GM12873 (cell line): ENCODE measurements at regions not wholly inside any gene's neighbourhood (a gene's known extent, or its start where the extent isn't known, plus 50 kb on each side); places are given as distances from the start of the nearest gene placed in this dataset.

Experiments used
- CTCF ChIP-seq: IDR thresholded peaks from 2 replicates; pipeline ENCODE4 v1.5.1; 2012; ENCODE audit warnings: low read depth, mild to moderate bottlenecking, moderate library complexity, low read length, control low read depth; ENCODE audit not compliant: insufficient read depth; ENCODE audit errors: missing control alignments

- TF ChIP-seq CTCF: no peak
Measured at GRCh38 chr12:81874166-81874565, 115.0 kb upstream of the PPFIA2 start.

- TF ChIP-seq CTCF: no peak
Measured at GRCh38 chr12:81872400-81872799, 113.2 kb upstream of the PPFIA2 start.

GRCh38 chr12:81866081-81866480 is 106.9 kb upstream of the PPFIA2 start:
- TF ChIP-seq CTCF: no peak

- no peak for TF ChIP-seq CTCF
Measured at GRCh38 chr12:81863406-81863805, 104.3 kb upstream of the PPFIA2 start.

GRCh38 chr12:81859521-81859920 is 100.4 kb upstream of the PPFIA2 start:
- TF ChIP-seq CTCF: no peak

GRCh38 chr12:81843599-81843998 is 84.4 kb upstream of the PPFIA2 start:
- TF ChIP-seq CTCF: no peak

GRCh38 chr12:81835783-81836182 is 76.6 kb upstream of the PPFIA2 start:
- TF ChIP-seq CTCF: no peak
